ENCODE measurements at regions not wholly inside any gene's neighbourhood (a gene's known extent, or its start where the extent isn't known, plus 50 kb on each side); places are given as distances from the start of the nearest gene placed in this dataset.

DNA sequence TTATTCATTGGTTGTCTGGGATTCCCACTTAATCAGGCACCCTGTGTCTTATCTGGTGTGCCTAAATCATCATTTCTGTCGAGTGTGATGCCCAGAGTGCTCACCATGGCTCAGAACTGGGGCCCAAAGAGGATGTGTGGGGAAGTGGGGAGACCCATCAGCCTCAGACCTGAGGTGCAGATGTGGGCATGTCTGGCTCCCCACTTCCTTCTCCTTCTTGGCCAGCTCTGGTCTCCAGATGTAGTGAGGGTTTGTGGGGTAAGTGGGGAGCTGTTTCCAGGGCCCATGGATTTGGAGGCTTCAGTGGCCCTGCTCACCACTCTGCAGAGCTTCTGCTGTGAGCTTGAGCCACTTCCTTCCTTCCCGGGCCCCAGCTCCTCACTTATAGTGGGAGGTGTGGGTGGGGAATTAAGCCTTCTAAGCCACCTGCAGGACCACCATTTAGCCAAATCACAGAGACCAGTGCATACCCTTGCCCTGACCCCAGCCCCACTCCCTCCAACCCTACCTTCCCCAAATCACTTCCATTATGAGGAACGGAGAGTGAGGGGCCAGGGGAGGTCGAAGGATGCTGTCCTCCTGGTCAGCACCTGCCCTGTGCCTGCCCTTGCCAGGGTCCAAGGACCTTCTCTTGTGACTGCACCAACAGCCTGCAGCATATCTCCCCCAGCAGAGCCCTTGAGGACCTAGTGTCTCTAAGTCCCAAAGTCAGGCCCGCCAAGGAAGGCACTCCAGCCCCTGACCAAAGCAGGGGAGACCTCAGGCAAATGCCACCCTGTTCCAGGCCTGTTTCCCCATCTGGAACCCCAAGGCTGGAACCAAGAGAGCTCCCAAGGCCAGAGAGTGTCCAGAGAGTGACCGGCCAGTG is 278.2 kb upstream of the RTL1 start:
- TF ChIP-seq CTCF (conservative IDR thresholded peaks at IDR 0.05; ENCODE audit: low read depth, low read length) (no peak), EZH2 (IDR thresholded peaks at IDR 0.05; ENCODE audit: borderline replicate concordance, low read depth, low read length, poor library complexity, severe bottlenecking) (no peak)

All from A673 (cell line).